ENCODE measurements at regions not wholly inside any gene's neighbourhood (a gene's known extent, or its start where the extent isn't known, plus 50 kb on each side); places are given as distances from the start of the nearest gene placed in this dataset.

- no peak for TF ChIP-seq CTCF (IDR thresholded peaks at IDR 0.05; ENCODE audit: low read depth, low read length, missing input control)
- TF ChIP-seq TAF1 (conservative IDR thresholded peaks at IDR 0.05) = no peak
- TF ChIP-seq MAX (IDR thresholded peaks at IDR 0.05) = no peak
- no peak for TF ChIP-seq GABPA (IDR thresholded peaks at IDR 0.05 in 1 of 2, conservative IDR thresholded peaks at IDR 0.05 in 1 of 2)
- TF ChIP-seq YY1 (IDR thresholded peaks at IDR 0.05) = no peak
- no peak for TF ChIP-seq SP1 (IDR thresholded peaks at IDR 0.05)
- no peak for TF ChIP-seq RAD21 (IDR thresholded peaks at IDR 0.05)
- no peak for TF ChIP-seq JUND (IDR thresholded peaks at IDR 0.05)
- no peak for TF ChIP-seq ATF3 (IDR thresholded peaks at IDR 0.05)
- no peak for TF ChIP-seq FOXA1 (IDR thresholded peaks at IDR 0.05)
- TF ChIP-seq HNF4A (conservative IDR thresholded peaks at IDR 0.05) = no peak
Observed at GRCh38 chr9:129556491-129557191, 64.3 kb downstream of the C9orf50 start.
